HK-2 (cell line): ENCODE measurements at regions not wholly inside any gene's neighbourhood (a gene's known extent, or its start where the extent isn't known, plus 50 kb on each side); places are given as distances from the start of the nearest gene placed in this dataset.

Experiments used
- DNase-seq: peaks from one replicate; pipeline ENCODE4 v3.0.0-alpha.2; 2018; ENCODE audit not compliant: unreplicated experiment

DNA sequence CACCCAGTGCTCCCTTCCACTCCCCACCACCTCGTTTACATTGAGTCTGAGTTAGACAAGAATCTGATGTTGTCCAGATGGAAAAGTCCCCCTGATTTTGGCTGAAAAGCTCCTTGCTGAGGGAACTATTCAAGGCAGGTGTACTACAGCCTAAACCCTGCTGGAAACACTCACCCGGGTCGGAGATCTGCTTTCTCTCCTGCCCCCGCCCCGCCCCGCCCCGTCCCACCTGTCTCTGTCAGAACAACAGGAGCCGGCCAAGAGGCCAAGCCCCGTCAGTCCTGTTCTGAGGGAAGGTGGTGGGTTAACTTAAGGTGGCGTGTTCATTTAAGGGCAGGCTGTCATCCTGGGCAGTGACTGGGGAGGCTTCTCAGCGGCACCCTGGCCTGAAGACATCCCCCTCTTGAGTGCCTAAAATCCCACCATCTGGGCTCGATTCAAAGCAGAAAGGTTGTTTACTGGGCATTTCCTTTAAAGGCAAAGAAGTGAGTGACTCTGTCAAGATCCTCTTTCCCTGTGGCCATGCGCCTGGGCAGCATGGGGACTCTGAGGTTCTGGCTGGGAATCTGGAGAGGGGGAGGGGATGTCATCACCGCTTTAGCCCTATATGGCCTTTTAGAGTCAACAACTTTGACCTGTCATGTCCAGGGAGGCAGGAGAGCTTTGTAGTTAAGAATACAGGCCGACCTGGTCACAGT is 71.1 kb upstream of the NEURL1B start:
- DNase-seq, result no peak

GRCh38 chr5:172568308-172568910 is 72.7 kb upstream of the NEURL1B start:
- DNase-seq, result no peak

- no peak for DNase-seq
Measured at GRCh38 chr5:172567843-172568242, 73.2 kb upstream of the NEURL1B start.

- DNase-seq, result no peak
Measured at GRCh38 chr5:172567294-172567693, 73.8 kb upstream of the NEURL1B start.

- no peak for DNase-seq
Measured at GRCh38 chr5:172565931-172566665, 75.0 kb upstream of the NEURL1B start.

DNA sequence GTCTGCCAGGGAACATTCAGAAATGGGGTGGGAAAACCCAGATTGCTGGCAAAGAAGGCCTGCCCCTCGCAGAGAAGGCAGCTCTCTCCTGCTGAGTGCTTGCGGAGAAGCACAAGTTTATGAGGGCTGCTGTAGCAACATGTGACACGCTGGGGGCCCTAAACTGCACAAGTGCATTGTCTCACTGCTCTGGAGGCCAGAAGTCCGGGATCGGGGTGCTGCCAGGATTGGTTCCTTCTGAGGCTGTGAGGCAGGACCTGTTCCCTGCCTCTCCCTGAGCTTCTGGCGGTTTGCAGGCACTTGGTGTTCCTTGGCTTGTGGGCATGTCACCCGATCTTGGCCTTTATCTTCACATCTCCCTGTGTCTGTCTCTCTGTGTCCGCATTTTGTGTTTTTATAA is 75.6 kb upstream of the NEURL1B start:
- DNase-seq, result no peak

DNA sequence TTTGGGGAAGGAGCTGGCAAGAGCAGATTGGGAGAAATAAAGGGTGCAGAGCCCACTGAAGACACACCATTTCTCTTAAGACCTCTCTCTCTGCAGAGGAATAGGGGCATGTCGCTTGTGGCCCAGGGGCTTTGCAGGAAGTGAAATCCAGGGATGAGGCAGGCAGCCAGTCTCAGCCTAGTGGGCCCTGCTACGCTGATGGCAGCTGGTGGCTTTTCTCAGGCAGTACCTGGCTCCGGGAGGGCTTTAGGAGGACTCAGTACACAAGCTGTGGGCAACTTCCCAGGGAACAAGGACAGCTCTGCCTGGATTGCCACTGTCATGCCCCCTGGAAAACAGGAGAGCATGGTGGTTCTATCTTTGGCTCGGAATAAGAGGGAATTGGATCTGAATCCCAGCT is 76.2 kb upstream of the NEURL1B start:
- no peak for DNase-seq

DNA sequence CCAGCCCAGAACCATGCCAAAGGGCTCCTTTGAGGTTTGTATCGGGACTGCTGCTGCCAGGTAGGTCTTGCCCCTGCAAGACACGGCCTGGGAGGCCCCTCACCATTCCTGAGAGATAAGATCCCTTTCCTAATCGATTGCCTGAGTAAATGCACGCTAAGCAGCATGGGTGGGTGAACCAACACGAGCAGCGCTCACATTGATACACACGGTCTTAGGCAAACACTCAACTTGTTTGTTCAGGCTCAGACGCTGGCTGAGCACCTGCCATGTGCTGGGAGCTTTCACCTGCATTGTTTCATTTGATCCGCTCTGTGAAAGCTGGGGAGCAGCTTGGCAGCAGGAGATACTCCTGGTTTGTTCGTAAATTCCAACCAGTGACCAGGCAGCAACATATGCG is 76.9 kb upstream of the NEURL1B start:
- DNase-seq, result no peak

GRCh38 chr5:172562443-172562842 is 78.6 kb upstream of the NEURL1B start:
- no peak for DNase-seq

GRCh38 chr5:172561151-172561550 is 79.9 kb upstream of the NEURL1B start:
- DNase-seq, result no peak

DNA sequence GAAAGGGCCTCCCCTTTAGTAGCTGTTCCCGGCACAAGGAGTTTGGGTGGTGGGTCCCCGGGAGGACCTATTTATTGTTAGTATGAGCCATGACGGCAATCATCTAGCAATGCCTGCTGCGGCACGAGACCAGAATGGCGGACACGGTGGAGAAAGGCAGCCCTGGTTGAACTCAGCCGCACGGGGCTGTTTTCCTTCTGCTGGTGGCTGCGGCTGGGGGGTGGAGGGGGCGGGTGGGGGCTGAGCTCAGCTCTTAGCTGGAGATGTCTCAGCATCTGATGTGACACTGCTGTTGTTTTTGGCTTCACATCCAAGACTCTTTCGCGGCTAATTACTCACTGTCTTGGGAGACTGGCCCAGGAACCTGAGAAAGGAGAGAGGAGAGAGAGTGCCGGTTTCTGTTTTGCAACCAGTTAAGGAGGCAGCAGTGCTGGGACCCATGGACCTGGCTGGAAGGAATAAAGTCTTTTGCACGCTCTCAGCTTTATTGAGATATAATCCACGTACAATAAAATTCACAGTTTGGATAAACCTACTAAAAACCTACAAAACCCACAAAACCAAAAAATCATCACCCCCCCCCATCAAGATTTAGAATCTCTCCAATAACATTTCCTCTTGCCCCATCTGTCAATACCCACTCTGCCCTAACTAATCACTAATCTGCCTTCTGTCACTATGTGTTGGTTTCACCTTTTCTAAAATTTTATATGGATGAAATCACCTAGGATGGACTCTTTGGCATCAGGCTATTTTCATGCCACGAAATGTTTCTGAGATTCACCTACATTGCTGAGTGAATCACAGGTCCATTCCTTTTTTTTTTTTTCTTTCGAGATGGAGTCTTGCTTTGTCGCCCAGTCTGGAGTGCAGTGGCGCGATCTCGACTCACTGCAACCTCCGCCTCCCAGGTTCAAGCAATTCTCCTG is 81.8 kb upstream of the NEURL1B start:
- DNase-seq, result peak; percentile 19

GRCh38 chr5:172558076-172558976 is 82.7 kb upstream of the NEURL1B start:
- DNase-seq, result no peak

DNA sequence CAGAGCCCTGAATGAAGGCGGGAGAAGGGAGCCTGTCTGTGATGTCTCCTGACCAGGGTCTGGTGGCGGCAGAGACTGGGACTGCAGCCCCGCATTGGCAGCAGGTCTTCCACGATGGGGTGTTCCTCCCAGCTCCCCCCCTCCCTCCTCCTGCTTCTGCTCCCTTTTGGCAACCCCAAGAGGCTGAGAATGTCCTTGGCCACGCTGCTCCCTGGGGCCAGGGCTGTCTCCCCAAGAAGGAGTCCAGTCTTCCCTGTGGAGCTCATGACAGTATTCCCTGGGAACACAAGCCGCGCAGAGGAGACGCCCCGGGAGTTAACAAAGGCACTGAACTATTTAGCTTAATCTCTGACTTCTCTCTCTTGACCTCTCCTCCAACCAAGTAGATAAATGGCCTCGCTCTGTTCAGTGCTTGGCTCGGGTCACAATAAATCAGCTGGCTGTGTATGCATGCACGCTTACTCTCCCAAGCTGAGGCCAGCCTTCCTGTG is 84.0 kb upstream of the NEURL1B start:
- DNase-seq, result no peak

DNA sequence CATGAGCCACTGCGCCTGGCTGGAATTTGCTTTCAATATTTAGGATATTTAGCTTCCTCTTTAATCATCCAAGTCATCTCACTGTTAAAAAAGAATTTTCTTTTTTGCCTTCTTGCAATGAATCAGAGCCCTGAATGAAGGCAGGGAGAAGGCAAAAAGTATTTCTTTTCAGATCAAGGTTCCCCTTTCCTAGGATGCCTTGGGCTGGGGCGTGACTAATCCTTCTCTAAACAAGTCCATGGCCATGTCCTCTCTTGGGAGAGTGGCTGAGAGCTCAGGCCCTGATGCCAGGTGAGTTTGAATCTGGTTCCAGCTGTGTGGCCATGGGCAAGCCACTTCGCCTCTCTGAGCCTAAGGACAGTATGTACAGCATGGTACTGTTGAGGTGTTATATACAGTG is 84.8 kb upstream of the NEURL1B start:
- no peak for DNase-seq

DNA sequence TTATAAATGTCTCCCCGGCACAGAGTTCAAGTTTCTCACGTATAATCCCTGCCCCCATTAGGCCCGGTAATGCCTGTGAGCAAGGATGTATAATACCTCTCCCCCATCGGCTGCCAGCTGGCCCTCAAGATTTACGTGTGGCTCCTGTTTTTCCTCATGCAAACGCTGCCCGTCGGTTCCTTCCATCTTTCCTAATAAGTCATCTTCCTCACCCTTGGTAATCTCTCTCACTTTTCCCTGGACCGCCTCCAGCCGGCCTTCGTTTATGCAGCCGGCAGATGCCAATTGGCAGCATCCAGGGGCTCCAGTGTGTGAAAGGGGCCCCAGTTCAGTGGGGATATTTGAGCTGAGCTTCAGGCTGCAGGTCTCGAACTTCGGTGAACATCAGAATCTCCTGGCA is 86.5 kb upstream of the NEURL1B start:
- DNase-seq, result no peak

- DNase-seq, result no peak
Measured at GRCh38 chr5:172553903-172554302, 87.2 kb upstream of the NEURL1B start.

DNA sequence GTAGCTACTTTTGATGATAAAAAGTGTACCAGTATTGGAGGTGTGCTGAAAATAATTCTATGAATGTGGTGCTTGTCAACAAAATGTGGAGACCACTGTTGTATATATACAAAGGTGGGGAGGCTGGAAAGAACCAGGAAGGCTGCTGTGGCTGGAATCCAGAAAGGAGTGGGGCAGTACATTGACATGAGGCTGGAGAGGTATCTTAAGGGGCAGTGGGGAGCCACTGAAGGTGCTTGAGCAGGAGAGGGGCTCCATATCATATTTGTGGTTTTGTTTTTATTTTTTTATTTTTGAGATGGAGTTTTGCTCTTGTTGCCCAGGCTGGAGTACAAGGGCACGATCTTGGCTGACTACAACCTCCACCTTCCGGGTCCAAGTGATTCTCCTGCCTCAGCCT is 87.9 kb upstream of the NEURL1B start:
- no peak for DNase-seq

- no peak for DNase-seq
Measured at GRCh38 chr5:172550996-172551395, 90.1 kb upstream of the NEURL1B start.

- DNase-seq, result no peak
Measured at GRCh38 chr5:172550096-172550765, 90.8 kb upstream of the NEURL1B start.

DNA sequence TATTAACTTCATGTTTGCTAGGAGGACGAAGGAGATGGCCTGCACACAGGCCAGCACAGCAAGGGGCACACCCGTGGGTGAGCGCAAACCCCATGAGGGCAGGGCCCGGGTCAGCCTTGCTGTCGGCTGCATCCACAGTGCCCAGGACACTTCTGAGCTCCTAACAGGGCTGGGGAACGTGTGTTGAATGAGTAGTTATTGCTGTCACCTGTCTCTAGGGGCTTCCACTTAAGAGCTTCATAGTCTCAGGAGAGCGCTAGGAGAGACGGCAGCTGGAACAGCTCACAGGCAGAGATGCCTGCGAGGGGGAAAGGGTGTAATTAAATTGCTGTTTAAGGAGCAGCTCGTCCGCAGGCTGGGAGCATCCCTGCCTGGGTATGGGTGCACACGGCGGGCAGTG is 91.4 kb upstream of the NEURL1B start:
- DNase-seq, result no peak
